Activated naive CD8-positive, alpha-beta T cell treated with anti-CD3 and anti-CD28 coated beads, Interleukin-2, amount 10 ng/mL, durations not matched to agents 7 days and 5 days (primary cell): ENCODE measurements at regions not wholly inside any gene's neighbourhood (a gene's known extent, or its start where the extent isn't known, plus 50 kb on each side); places are given as distances from the start of the nearest gene placed in this dataset.

ENCODE experiments used
- ATAC-seq: fragments of 150-1000 bp; cut with Tn5 transposase; one replicate; pipeline ENCODE4 v1.10.0; 2021; ENCODE audit warnings: low read depth, moderate library complexity
- POLR2A ChIA-PET: fragments of 350-600 bp; sonication (Branson Sonifier 250); formaldehyde crosslinking; loops from one replicate; lab custom pipeline; 2021; ENCODE audit warnings: antibody characterized with exemption; lab: Charles Lee
- DNase-seq: peaks from one replicate; pipeline ENCODE4 v3.0.0; 2021
- H3K27ac Mint-ChIP-seq: one replicate; pipeline ENCODE4 v1.8.0; 2022; ENCODE audit warnings: mild to moderate bottlenecking, mixed read lengths
- H3K27me3 Mint-ChIP-seq: one replicate; pipeline ENCODE4 v1.8.0; 2022; ENCODE audit warnings: mild to moderate bottlenecking, moderate library complexity, mixed read lengths
- H3K36me3 Mint-ChIP-seq: one replicate; pipeline ENCODE4 v1.8.0; 2021; ENCODE audit warnings: mild to moderate bottlenecking, mixed read lengths
- H3K4me1 Mint-ChIP-seq: one replicate; pipeline ENCODE4 v1.8.0; 2021; ENCODE audit warnings: mixed read lengths
- H3K4me3 Mint-ChIP-seq: one replicate; pipeline ENCODE4 v1.8.0; 2022; ENCODE audit warnings: mild to moderate bottlenecking, moderate library complexity, mixed read lengths
- H3K9me3 Mint-ChIP-seq: one replicate; pipeline ENCODE4 v1.8.0; 2021; ENCODE audit warnings: mixed read lengths

DNA sequence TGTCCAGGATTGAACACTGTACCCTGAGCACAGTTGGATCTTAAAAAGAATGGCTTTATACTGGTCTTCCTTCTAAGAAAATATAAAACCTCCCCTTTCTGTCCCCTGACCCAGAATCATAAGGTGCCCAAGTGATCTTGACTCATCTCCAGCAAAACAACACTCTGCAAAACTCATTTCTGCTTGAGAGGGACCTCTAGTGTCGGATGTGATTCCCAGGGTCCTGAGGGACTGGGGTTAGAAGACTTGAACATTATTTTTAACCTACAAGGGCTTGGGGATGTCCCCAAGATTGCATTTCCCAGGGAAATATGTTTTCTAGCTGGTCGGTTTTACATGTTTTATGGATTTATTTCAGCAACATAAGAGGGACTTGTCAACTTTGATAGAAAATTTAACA is 1318.5 kb upstream of the CELF4 start:
- DNase-seq = no peak
- no peaks in the 10 kb centered on the region for H3K4me1 Mint-ChIP-seq
- H3K27me3 Mint-ChIP-seq = peaks cover 2% of the 10 kb centered on the region
- POLR2A ChIA-PET = no interaction called here
- H3K4me3 Mint-ChIP-seq = no peak overlapping the region
- no peak overlapping the region for H3K27ac Mint-ChIP-seq
- H3K9me3 Mint-ChIP-seq = peaks cover 6% of the 10 kb centered on the region
- H3K36me3 Mint-ChIP-seq = no peaks in the 10 kb centered on the region
- ATAC-seq = no peak

DNA sequence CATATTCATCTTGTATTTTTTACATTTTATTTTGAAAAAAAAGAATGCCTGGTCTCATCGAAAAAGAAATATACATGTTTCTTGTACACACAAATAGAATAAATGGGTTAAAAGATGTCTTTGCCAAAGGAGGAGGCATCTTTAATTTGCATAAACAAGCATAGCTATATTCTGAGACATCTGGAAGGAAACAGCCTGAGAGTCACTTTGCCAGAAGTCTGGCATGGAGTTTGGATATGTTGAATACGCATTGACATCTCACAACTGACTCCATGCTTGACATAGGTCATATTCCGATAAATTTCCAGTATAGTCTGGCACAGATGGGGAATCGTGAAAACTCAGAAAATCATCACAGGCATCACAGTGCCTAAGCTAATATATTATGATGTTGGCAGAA is 1317.5 kb upstream of the CELF4 start:
- H3K4me3 Mint-ChIP-seq = no peak overlapping the region
- no peaks in the 10 kb centered on the region for H3K36me3 Mint-ChIP-seq
- DNase-seq = no peak
- no peaks in the 10 kb centered on the region for H3K4me1 Mint-ChIP-seq
- no peak overlapping the region for H3K27ac Mint-ChIP-seq
- H3K9me3 Mint-ChIP-seq = peaks cover 6% of the 10 kb centered on the region
- no peak for ATAC-seq
- POLR2A ChIA-PET = no interaction called here
- peaks cover 2% of the 10 kb centered on the region for H3K27me3 Mint-ChIP-seq

DNA sequence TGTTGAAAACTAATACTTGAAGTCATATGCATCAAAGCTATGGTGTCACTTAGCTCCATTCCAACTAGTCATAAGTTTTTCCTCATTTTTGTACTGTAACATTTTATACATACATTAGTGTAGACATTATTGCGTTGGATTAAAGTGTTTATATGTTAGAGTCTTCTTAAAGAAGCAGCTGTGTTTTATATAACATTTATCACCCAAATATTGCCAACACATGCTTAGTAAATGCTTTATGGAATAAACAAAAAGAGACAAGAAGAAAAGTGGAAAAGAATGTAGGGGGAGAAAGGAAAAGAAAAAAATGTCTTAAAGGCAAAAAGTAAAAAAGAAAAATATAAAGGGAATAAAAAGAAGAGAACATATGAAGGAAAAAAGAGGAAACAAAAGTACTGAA is 1314.3 kb upstream of the CELF4 start:
- H3K27ac Mint-ChIP-seq = no peak overlapping the region
- H3K4me3 Mint-ChIP-seq = no peak overlapping the region
- no peaks in the 10 kb centered on the region for H3K36me3 Mint-ChIP-seq
- peaks cover 6% of the 10 kb centered on the region for H3K9me3 Mint-ChIP-seq
- no peaks in the 10 kb centered on the region for H3K27me3 Mint-ChIP-seq
- no peaks in the 10 kb centered on the region for H3K4me1 Mint-ChIP-seq
- DNase-seq (no peak), ATAC-seq (no peak)
- POLR2A ChIA-PET = no interaction called here

DNA sequence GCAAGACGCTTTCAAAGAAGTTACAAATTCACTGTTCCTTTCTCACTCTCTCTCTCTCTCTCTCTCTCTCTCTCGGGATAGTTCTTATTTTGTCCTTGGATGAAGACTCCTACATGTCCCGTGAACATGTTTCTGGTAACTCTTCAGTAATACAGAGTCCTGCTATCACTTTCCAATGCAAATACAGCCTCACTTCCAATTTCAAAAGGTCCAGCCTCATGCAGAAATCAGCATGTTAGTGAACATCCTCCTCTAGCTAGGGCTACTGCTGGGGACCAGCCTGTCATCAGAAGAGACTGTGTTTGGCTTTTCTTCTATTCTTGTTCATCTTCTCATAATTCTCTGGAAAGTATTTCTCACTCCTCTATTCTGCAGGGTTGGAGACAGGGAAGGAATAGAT is 1306.7 kb upstream of the CELF4 start:
- Mint-ChIP-seq H3K27me3 (no peaks in the 10 kb centered on the region), H3K36me3 (no peaks in the 10 kb centered on the region), H3K9me3 (peaks cover 3% of the 10 kb centered on the region), H3K4me1 (no peaks in the 10 kb centered on the region), H3K4me3 (no peak overlapping the region), H3K27ac (no peak overlapping the region)
- POLR2A ChIA-PET = no interaction called here
- ATAC-seq = no peak
- DNase-seq = no peak

DNA sequence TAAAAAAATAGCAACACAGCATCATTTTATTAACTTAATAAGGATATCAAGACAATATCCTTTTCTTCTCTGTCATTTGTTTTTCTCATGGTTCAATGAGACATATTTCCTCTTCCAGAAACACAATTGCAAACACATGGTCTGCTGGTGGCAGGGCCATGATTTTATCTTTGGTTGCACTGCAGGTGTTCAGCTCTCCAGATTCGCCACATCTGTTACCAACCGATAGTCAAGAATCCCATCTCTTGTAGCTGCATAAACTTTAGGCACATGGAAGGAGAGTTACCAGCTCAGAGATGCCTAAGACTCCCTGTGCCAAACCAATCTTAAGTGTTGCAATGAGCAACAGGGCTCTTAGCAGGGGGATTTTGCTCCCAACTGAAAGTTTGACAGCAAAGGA is 1303.2 kb upstream of the CELF4 start:
- no peak overlapping the region for H3K4me3 Mint-ChIP-seq

DNA sequence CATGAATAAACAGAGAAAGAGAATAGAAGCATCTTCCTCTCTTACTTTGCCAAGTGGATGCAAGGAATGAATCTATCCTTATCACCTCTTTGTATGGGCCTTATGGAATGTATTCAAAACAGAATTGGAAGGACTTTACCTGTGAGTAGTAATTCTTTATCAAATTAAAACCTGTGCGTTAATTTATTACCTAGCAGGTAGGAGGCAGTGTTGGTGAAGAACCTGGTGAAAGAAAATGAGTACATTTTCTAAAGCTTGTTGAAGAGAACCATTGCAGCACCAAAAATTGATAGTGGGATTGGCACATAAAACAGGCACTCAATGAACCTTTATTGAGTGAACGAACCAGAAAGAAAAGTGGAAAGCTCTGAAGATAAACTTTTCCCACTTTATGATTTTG is 1302.1 kb upstream of the CELF4 start:
- ATAC-seq (no peak), DNase-seq (no peak)
- Mint-ChIP-seq H3K9me3 (peaks cover 3% of the 10 kb centered on the region), H3K27ac (no peak overlapping the region), H3K36me3 (no peaks in the 10 kb centered on the region), H3K27me3 (no peaks in the 10 kb centered on the region), H3K4me3 (no peak overlapping the region), H3K4me1 (no peaks in the 10 kb centered on the region)
- POLR2A ChIA-PET = no interaction called here

More for the DNA sequence above, 1303.2 kb upstream of the CELF4 start:
- Mint-ChIP-seq H3K4me1 (no peaks in the 10 kb centered on the region), H3K36me3 (no peaks in the 10 kb centered on the region), H3K27ac (no peak overlapping the region), H3K9me3 (peaks cover 3% of the 10 kb centered on the region), H3K27me3 (no peaks in the 10 kb centered on the region)
- DNase-seq (no peak), ATAC-seq (no peak)
- POLR2A ChIA-PET = no interaction called here

DNA sequence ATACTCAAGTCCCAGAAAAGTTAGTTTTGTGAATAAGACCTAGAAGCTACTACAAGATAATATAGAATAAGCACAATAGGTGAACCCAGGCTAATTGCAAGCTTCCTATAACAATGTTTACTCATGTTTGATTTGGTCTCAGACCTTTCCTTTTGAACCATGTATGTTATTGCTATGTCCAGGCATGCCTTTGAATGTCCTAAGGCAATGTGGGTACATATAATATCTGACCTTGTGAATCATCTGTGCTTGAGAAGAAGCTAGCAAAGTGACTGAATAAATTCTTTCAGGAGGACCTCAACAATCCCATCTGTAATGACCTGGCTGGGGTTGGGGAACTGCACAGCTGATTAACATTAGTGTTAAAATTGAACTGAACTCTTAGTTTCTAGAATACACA is 1285.9 kb upstream of the CELF4 start:
- Mint-ChIP-seq H3K27ac (no peak overlapping the region), H3K27me3 (no peaks in the 10 kb centered on the region), H3K36me3 (no peaks in the 10 kb centered on the region), H3K4me1 (no peaks in the 10 kb centered on the region), H3K9me3 (no peaks in the 10 kb centered on the region), H3K4me3 (no peak overlapping the region)
- ATAC-seq = no peak
- DNase-seq = no peak
- POLR2A ChIA-PET = no interaction called here

DNA sequence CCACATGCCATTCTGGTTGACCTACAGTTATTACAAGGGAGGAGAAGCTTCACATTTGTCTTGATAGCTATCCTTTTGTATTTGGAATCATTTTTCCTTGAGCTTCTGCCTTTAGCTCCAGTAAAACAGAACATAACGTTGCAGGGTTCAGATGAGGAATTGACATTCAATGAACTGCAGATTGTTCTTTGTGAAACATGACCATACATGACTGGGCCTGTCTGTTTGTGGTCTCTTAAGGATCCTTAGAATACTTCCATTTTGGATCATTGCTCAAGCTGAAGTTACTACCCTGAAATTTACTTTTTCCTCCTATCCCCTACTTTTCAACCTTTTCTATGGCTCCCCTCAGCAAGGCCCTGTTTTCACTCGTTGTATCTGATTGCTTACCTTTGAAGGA is 1281.7 kb upstream of the CELF4 start:
- POLR2A ChIA-PET = no interaction called here
- H3K4me3 Mint-ChIP-seq = no peak overlapping the region
- H3K27me3 Mint-ChIP-seq = no peaks in the 10 kb centered on the region
- no peak overlapping the region for H3K27ac Mint-ChIP-seq
- DNase-seq (no peak), ATAC-seq (no peak)
- H3K9me3 Mint-ChIP-seq = peaks cover 2% of the 10 kb centered on the region
- no peaks in the 10 kb centered on the region for H3K36me3 Mint-ChIP-seq
- H3K4me1 Mint-ChIP-seq = no peaks in the 10 kb centered on the region

DNA sequence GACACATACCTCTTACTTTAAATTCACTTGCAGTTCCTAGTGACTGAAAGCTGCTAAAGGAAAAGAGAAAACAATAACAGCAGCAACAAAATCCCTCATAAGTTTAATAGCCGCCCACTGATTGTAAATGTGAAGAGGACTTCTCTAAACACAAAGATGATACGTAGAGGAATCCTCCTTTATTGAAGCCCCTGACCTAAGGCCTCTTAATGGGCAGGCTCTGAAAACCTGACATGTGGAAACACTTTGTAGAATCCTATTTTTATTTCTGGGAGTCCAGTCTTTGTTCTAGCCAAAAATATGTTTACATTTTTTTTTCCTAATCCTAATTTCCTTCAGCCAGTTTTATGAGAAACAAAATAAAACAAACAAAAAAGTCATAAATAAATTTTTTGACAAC is 1277.7 kb upstream of the CELF4 start:
- Mint-ChIP-seq H3K9me3 (peaks cover 2% of the 10 kb centered on the region), H3K27me3 (no peaks in the 10 kb centered on the region), H3K4me3 (no peak overlapping the region), H3K36me3 (no peaks in the 10 kb centered on the region), H3K4me1 (no peaks in the 10 kb centered on the region), H3K27ac (no peak overlapping the region)
- ATAC-seq = no peak
- no peak for DNase-seq
- POLR2A ChIA-PET = no interaction called here

DNA sequence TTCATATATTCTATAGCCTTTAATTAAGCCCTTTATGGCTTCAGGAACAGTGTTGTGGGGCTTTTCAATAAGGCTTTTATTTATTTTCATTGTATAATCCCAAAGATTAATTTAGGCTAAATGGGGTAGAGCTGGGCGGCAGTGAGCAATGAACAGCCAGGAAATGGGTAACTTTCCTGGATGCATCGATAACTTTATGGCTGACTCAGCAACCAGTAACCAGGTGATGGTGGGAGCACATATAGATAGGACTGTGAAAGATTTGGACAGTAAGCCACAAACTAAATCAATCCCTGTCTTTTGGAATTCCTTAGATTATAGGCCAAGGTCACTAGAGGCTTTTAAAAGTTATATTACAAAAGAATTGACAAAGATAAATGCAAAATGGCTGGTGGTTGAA is 1260.6 kb upstream of the CELF4 start:
- POLR2A ChIA-PET = no interaction called here
- ATAC-seq = no peak
- H3K4me1 Mint-ChIP-seq = no peaks in the 10 kb centered on the region
- H3K4me3 Mint-ChIP-seq = no peak overlapping the region
- no peaks in the 10 kb centered on the region for H3K9me3 Mint-ChIP-seq
- no peak overlapping the region for H3K27ac Mint-ChIP-seq
- no peaks in the 10 kb centered on the region for H3K36me3 Mint-ChIP-seq
- no peaks in the 10 kb centered on the region for H3K27me3 Mint-ChIP-seq
- no peak for DNase-seq

DNA sequence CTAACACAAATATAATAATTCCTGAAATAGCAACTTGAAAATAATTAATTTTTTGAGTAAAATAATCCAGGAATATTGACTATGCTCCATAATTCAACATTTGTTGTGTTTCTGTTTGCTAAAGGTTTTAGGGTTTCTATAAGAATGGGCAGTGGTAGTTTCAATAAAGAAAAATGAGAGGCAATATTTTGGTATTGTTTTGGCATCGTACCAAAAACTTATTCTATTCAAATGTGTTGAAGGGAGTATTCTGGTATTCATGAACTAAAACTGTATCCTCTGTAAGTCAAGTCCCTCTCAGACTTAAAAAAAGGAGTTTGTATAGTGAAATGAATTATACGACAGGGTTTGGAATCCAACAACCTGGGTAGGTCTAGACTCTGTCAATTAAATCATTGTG is 1245.6 kb upstream of the CELF4 start:
- no peak overlapping the region for H3K27ac Mint-ChIP-seq
- POLR2A ChIA-PET = no interaction called here
- no peak overlapping the region for H3K4me3 Mint-ChIP-seq
- DNase-seq = no peak
- no peaks in the 10 kb centered on the region for H3K9me3 Mint-ChIP-seq
- H3K27me3 Mint-ChIP-seq = no peaks in the 10 kb centered on the region
- H3K4me1 Mint-ChIP-seq = no peaks in the 10 kb centered on the region
- ATAC-seq = no peak
- H3K36me3 Mint-ChIP-seq = no peaks in the 10 kb centered on the region

DNA sequence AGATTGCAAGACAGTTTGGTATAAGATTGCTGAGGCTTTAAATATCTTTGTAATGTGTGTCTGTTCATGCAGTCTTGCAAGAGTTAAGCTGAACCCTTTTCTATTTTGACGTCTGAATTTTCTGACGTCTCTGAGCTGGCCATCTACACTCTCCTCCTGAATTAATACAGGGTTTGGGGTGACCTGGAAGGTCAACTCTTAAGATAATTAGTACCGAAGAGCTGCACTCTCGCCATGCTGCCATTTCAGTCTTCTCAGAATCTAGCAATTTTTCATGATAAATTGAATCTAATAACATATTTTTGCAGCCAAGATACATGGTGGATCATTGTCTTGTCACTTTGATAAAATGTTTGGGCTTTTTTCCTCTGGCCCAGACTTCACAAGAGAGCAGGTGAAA is 1245.2 kb upstream of the CELF4 start:
- DNase-seq = no peak
- Mint-ChIP-seq H3K27ac (no peak overlapping the region), H3K36me3 (no peaks in the 10 kb centered on the region), H3K9me3 (no peaks in the 10 kb centered on the region), H3K27me3 (no peaks in the 10 kb centered on the region), H3K4me1 (no peaks in the 10 kb centered on the region), H3K4me3 (no peak overlapping the region)
- ATAC-seq = no peak
- POLR2A ChIA-PET = no interaction called here

DNA sequence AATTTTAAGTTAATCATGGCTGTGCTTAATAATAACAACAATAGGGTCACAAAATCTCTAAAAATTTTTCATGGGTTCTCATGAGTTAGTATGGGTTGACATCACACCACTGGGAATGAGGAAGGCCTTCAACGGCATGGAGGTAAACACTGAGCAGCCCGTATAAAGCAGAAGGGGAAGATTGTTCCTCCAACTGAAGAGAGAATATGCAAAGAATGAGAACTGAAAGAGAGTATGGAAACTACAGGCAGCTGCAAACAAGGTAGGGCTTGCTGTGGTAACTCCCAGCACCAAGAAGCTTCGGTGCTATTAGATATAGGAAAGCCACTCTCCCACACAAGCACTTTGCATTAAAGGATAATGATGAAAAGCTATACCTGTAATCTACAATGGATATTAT is 1242.3 kb upstream of the CELF4 start:
- H3K9me3 Mint-ChIP-seq = no peaks in the 10 kb centered on the region
- DNase-seq (no peak), ATAC-seq (no peak)
- H3K27ac Mint-ChIP-seq = no peak overlapping the region
- H3K4me1 Mint-ChIP-seq = no peaks in the 10 kb centered on the region
- no peak overlapping the region for H3K4me3 Mint-ChIP-seq
- H3K27me3 Mint-ChIP-seq = no peaks in the 10 kb centered on the region
- H3K36me3 Mint-ChIP-seq = no peaks in the 10 kb centered on the region
- POLR2A ChIA-PET = no interaction called here

DNA sequence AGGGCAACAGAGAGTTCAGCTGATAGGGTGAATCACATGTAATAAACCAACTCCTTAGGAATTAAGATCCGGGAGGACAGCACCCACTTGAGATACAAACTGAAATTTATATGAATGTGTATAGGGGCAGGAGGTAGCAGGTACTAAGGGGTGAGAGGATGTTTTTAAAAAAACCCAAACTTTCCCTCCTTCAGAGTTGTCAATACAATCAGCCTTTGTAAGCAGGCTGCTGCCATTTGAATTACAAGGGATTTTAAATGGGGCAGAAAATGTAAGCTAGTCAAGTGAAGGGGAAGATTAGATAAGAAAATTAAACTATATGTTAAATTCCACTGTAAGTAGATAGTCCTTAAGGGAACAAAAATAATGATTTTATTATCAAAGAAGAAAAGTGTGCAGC is 1239.7 kb upstream of the CELF4 start:
- Mint-ChIP-seq H3K27me3 (no peaks in the 10 kb centered on the region), H3K9me3 (no peaks in the 10 kb centered on the region), H3K36me3 (no peaks in the 10 kb centered on the region), H3K27ac (no peak overlapping the region), H3K4me3 (no peak overlapping the region), H3K4me1 (no peaks in the 10 kb centered on the region)
- DNase-seq = no peak
- POLR2A ChIA-PET = no interaction called here
- no peak for ATAC-seq

DNA sequence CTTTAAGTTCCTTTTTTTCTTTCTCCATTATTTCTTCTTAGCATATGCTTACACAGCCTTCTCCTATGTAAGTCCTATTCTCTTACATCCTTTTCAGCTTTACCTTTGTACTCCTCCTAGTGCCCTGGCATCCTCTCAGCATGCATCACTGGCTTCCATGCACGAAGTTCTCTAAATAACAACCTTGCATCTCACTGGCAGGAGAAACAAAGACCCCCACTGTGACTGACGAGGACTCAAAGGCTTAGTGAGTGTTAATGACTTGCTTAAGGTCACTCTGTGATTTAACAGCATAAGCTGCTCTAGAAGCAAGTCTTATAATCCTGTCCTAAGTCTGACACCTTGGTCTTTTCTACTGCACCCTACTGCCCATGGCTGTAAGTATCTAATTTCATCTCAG is 1236.0 kb upstream of the CELF4 start:
- DNase-seq (no peak), ATAC-seq (no peak)
- Mint-ChIP-seq H3K27ac (no peak overlapping the region), H3K36me3 (no peaks in the 10 kb centered on the region), H3K4me3 (no peak overlapping the region), H3K27me3 (no peaks in the 10 kb centered on the region), H3K9me3 (peaks cover 2% of the 10 kb centered on the region), H3K4me1 (no peaks in the 10 kb centered on the region)
- POLR2A ChIA-PET = no interaction called here
